ENCODE measurements at regions not wholly inside any gene's neighbourhood (a gene's known extent, or its start where the extent isn't known, plus 50 kb on each side); places are given as distances from the start of the nearest gene placed in this dataset.

- DNase-seq = no peak
- H3K36me3 Mint-ChIP-seq = no peaks in the 10 kb centered on the region
- no peak overlapping the region for H3K4me3 Mint-ChIP-seq
- H3K27me3 Mint-ChIP-seq (ENCODE audit: low read depth in 3 of 3) = no peaks in the 10 kb centered on the region
- H3K27ac Mint-ChIP-seq = no peak overlapping the region
- H3K9me3 Mint-ChIP-seq = peaks cover 0 to 24% (median 7%) of the 10 kb centered on the region in 6 donors
- H3K4me1 Mint-ChIP-seq = no peaks in the 10 kb centered on the region
Observed at GRCh38 chr1:72557446-72558049, 275.2 kb upstream of the NEGR1 start.

DNA sequence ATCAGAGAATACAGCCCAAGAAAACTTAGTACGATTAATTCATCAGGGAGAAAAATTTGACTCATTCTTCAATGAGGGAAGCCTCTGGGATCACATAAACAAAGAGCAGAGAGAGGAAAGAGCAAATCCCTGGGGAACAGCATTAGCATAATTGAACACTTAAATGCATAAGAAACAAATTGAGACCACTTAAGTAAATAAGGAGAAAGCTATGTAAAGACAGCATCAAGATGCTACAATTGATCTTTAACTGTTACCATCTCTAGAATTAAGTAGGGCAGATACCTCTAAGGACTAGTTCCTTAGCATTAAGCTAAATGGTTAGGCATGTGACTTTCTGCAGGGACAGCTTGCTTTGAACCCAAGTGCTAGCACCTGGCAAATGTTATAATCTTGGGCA lies 265.1 kb upstream of the NEGR1 start:
- Mint-ChIP-seq H3K27ac (no peak overlapping the region), H3K27me3 (ENCODE audit: low read depth in 3 of 3) (no peaks in the 10 kb centered on the region), H3K4me3 (no peak overlapping the region), H3K36me3 (no peaks in the 10 kb centered on the region), H3K9me3 (peaks cover 0 to 9% (median 4%) of the 10 kb centered on the region in 6 donors), H3K4me1 (no peaks in the 10 kb centered on the region)
- DNase-seq = no peak

GRCh38 chr1:72540674-72541073 lies 258.3 kb upstream of the NEGR1 start:
- Mint-ChIP-seq H3K4me1 (no peaks in the 10 kb centered on the region), H3K4me3 (no peak overlapping the region), H3K9me3 (peaks cover 0 to 16% (median 3%) of the 10 kb centered on the region in 6 donors), H3K27ac (no peak overlapping the region), H3K27me3 (ENCODE audit: low read depth in 3 of 3) (no peaks in the 10 kb centered on the region), H3K36me3 (no peaks in the 10 kb centered on the region)
- DNase-seq = no peak

DNA sequence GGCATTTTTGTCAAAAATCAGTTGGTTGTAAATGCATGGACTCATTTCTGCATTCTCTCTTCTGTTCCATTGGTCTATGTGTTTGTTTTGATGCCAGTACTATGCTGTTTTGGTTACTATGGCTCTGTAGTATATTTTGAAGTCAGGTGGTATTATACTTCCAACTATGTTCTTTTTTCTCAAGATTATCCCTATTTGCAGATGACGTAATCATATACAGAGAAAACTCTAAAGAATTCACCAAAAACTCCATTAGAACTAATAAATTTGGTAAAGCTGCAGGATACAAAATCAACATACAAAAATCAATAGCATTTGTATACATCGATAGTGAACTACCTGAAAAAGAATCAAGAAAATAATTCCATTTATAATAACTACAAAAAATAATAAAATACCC lies 253.1 kb upstream of the NEGR1 start:
- DNase-seq = no peak
- Mint-ChIP-seq H3K27me3 (ENCODE audit: low read depth in 3 of 3) (peaks cover 0 to 2% (median 1%) of the 10 kb centered on the region in 3 donors), H3K9me3 (peaks cover 0 to 19% (median 5%) of the 10 kb centered on the region in 6 donors), H3K4me1 (no peaks in the 10 kb centered on the region), H3K36me3 (no peaks in the 10 kb centered on the region), H3K4me3 (no peak overlapping the region), H3K27ac (no peak overlapping the region)

DNA sequence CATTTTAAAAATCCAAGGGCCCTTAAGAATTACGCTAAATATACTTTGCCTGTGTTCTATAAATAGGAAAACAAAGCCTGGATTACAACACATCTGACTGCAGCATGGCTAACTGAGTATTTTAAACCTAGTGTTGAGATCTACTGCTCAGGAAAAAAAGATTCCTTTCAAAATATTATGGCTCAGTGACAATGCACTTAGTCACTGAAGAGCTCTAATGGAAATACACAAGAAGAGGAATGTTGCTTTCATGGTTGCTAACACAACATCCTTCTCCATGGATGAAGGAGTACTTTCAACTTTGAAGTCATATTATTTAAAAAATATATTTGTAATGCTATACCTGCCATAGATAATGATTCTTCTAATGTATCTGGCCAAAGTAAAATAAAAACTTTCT lies 248.3 kb upstream of the NEGR1 start:
- H3K4me3 Mint-ChIP-seq = no peak overlapping the region
- peaks cover 0 to 29% (median 3%) of the 10 kb centered on the region in 6 donors for H3K9me3 Mint-ChIP-seq
- H3K36me3 Mint-ChIP-seq = no peaks in the 10 kb centered on the region
- H3K27me3 Mint-ChIP-seq (ENCODE audit: low read depth in 3 of 3) = peaks cover 0 to 2% (median 1%) of the 10 kb centered on the region in 3 donors
- H3K27ac Mint-ChIP-seq = no peak overlapping the region
- no peak for DNase-seq
- H3K4me1 Mint-ChIP-seq = no peaks in the 10 kb centered on the region

GRCh38 chr1:72526926-72527325 lies 244.6 kb upstream of the NEGR1 start:
- H3K36me3 Mint-ChIP-seq = no peaks in the 10 kb centered on the region
- no peaks in the 10 kb centered on the region for H3K4me1 Mint-ChIP-seq
- H3K9me3 Mint-ChIP-seq = peaks cover 0 to 28% (median 6%) of the 10 kb centered on the region in 6 donors
- H3K27ac Mint-ChIP-seq = no peak overlapping the region
- peaks cover 0 to 1% (median 0%) of the 10 kb centered on the region in 3 donors for H3K27me3 Mint-ChIP-seq (ENCODE audit: low read depth in 3 of 3)
- H3K4me3 Mint-ChIP-seq = no peak overlapping the region
- DNase-seq = no peak

DNA sequence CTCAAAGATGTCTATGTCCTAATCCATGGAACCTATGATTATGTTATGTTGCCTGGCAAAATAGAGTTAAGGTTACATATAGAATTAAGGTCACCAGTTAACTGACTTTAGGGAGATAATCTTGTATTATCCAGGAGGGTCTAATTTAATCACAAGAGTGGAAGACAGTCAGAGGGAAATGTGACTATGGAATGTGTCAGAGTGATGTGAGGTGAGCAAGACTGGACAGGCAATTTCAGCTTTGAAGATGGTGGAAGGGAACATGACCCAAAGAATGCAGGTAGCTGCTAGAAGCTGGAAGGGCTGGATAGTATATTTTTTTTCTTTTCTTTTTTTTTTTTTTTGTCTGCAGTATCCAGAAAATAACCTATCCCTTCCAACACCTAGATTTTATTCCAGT lies 241.7 kb upstream of the NEGR1 start:
- no peaks in the 10 kb centered on the region for H3K27me3 Mint-ChIP-seq (ENCODE audit: low read depth in 3 of 3)
- DNase-seq = no peak
- no peaks in the 10 kb centered on the region for H3K36me3 Mint-ChIP-seq
- peaks cover 0 to 33% (median 5%) of the 10 kb centered on the region in 6 donors for H3K9me3 Mint-ChIP-seq
- no peak overlapping the region for H3K4me3 Mint-ChIP-seq
- no peak overlapping the region for H3K27ac Mint-ChIP-seq
- H3K4me1 Mint-ChIP-seq = no peaks in the 10 kb centered on the region

DNA sequence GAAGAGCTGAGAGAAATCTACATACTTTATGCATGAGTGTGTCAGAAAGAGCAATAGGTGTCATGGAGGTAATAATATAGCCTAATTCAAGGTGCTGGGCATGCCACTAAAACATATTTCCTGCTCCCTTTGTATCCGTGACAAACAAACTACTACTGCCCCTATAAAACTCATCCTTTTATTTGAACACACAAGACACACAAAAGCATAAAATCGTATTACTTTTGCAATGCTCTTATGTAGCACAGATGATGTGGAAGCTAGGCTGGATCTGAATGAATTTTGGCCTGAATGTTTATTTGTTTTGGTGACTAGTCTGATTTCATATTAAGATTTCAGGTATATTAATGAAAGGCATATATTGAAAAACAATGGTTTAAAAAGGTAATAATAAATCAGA lies 239.3 kb upstream of the NEGR1 start:
- H3K27me3 Mint-ChIP-seq (ENCODE audit: low read depth in 3 of 3) = no peaks in the 10 kb centered on the region
- no peaks in the 10 kb centered on the region for H3K36me3 Mint-ChIP-seq
- peaks cover 0 to 33% (median 6%) of the 10 kb centered on the region in 6 donors for H3K9me3 Mint-ChIP-seq
- no peak overlapping the region for H3K27ac Mint-ChIP-seq
- no peaks in the 10 kb centered on the region for H3K4me1 Mint-ChIP-seq
- H3K4me3 Mint-ChIP-seq = no peak overlapping the region
- no peak for DNase-seq

- peaks cover 0 to 2% (median 0%) of the 10 kb centered on the region in 3 donors for H3K27me3 Mint-ChIP-seq (ENCODE audit: low read depth in 3 of 3)
- no peak overlapping the region for H3K4me3 Mint-ChIP-seq
- H3K4me1 Mint-ChIP-seq = no peaks in the 10 kb centered on the region
- H3K9me3 Mint-ChIP-seq = peaks cover 0 to 31% (median 3%) of the 10 kb centered on the region in 6 donors
- no peaks in the 10 kb centered on the region for H3K36me3 Mint-ChIP-seq
- no peak overlapping the region for H3K27ac Mint-ChIP-seq
- no peak for DNase-seq
Observed at GRCh38 chr1:72516826-72517225, 234.5 kb upstream of the NEGR1 start.

DNA sequence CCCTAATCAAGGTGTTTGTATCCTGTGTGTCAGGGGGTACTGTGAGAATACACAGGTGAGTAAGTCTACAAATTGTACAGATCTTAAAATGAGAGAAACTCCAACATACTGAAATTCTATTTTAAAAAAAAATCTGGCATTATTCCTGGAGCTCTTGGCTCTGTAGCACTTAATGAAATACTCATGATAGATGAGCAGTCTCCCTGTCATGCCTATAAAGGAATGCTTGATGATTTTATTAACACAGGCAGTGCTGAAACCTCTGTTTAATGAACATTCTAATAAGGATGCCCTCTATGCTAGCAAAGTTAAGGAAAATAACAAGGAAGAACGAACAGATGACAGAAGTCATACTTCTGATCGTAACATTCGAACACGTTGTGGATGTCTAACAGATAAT lies 233.9 kb upstream of the NEGR1 start:
- Mint-ChIP-seq H3K9me3 (peaks cover 0 to 25% (median 3%) of the 10 kb centered on the region in 6 donors), H3K4me1 (no peaks in the 10 kb centered on the region), H3K4me3 (no peak overlapping the region), H3K36me3 (no peaks in the 10 kb centered on the region), H3K27me3 (ENCODE audit: low read depth in 3 of 3) (peaks cover 0 to 2% (median 0%) of the 10 kb centered on the region in 3 donors), H3K27ac (no peak overlapping the region)
- no peak for DNase-seq

GRCh38 chr1:72498371-72498770 lies 216.0 kb upstream of the NEGR1 start:
- Mint-ChIP-seq H3K27me3 (ENCODE audit: low read depth in 3 of 3) (no peaks in the 10 kb centered on the region), H3K27ac (no peak overlapping the region), H3K9me3 (peaks cover 3 to 28% (median 7%) of the 10 kb centered on the region in 6 donors), H3K4me3 (no peak overlapping the region), H3K36me3 (no peaks in the 10 kb centered on the region), H3K4me1 (no peaks in the 10 kb centered on the region)
- no peak for DNase-seq

GRCh38 chr1:72489801-72490200 lies 207.5 kb upstream of the NEGR1 start:
- H3K27ac Mint-ChIP-seq = no peak overlapping the region
- no peak for DNase-seq
- H3K4me1 Mint-ChIP-seq = no peaks in the 10 kb centered on the region
- H3K4me3 Mint-ChIP-seq = no peak overlapping the region
- no peaks in the 10 kb centered on the region for H3K27me3 Mint-ChIP-seq (ENCODE audit: low read depth in 3 of 3)
- H3K36me3 Mint-ChIP-seq = no peaks in the 10 kb centered on the region
- peaks cover 0 to 27% (median 6%) of the 10 kb centered on the region in 6 donors for H3K9me3 Mint-ChIP-seq

GRCh38 chr1:72485801-72486200 lies 203.5 kb upstream of the NEGR1 start:
- Mint-ChIP-seq H3K9me3 (peaks cover 2 to 28% (median 6%) of the 10 kb centered on the region in 6 donors), H3K27me3 (ENCODE audit: low read depth in 3 of 3) (no peaks in the 10 kb centered on the region), H3K27ac (no peak overlapping the region)

DNA sequence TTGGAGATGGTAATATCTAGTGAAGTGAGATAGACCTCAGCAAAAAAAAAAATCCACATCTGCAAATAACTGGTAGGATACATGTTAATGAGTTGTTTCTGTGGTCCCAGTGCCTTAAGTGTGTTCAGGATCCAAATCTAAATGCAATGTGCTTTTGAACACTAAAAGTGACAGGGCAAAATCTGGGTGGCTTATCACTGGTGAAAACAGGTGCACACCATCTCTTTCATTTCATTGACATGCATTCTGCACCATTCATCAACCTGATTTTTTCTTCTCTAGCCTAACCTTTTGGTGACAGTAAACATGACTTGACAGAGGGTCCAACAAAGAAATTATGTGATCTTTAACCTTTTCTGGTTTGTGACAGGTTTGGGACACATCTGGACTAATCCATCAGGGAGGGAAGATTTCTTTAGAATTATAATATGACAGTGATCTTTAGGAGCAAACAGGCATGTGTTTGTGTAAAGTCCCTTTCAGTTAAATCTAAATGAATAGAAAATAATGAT lies 201.6 kb upstream of the NEGR1 start:
- peaks cover 4 to 35% (median 10%) of the 10 kb centered on the region in 6 donors for H3K9me3 Mint-ChIP-seq
- no peak overlapping the region for H3K27ac Mint-ChIP-seq
- no peaks in the 10 kb centered on the region for H3K4me1 Mint-ChIP-seq
- peaks cover 0 to 4% (median 0%) of the 10 kb centered on the region in 3 donors for H3K36me3 Mint-ChIP-seq
- peaks cover 0 to under 1% (median 0%) of the 10 kb centered on the region in 3 donors for H3K27me3 Mint-ChIP-seq (ENCODE audit: low read depth in 3 of 3)
- DNase-seq = no peak
- no peak overlapping the region for H3K4me3 Mint-ChIP-seq

More at GRCh38 chr1:72485801-72486200, 203.5 kb upstream of the NEGR1 start:
- no peaks in the 10 kb centered on the region for H3K4me1 Mint-ChIP-seq
- no peak for DNase-seq
- H3K36me3 Mint-ChIP-seq = peaks cover 0 to under 1% (median 0%) of the 10 kb centered on the region in 3 donors
- H3K4me3 Mint-ChIP-seq = no peak overlapping the region

All from immature natural killer cell (primary cell).